Body of pancreas (tissue), 4 donors: ENCODE measurements at regions not wholly inside any gene's neighbourhood (a gene's known extent, or its start where the extent isn't known, plus 50 kb on each side); places are given as distances from the start of the nearest gene placed in this dataset.
"Not testable (repeated sequence)": the region's sequence is repeated elsewhere in the genome, so short reads cannot be mapped to it uniquely, and the experiment has no call there.

ENCODE experiments used
- ATAC-seq: fragments of 150-250 bp; one replicate; pipeline ENCODE4 v1.9.1; 2016
- DNase-seq, 4 donors: peaks; one replicate each; pipeline ENCODE4 v3.0.0-alpha.2; 2019
- H3K27ac ChIP-seq, 4 donors: fragments of 200-600 bp; sonication (generic); 1 replicate in 3 of 4; 2 replicates in 1 of 4; pipeline versions ENCODE4 v1.5.1 to v1.6.1; 2016 to 2019; ENCODE audit warnings: mild to moderate bottlenecking in 1 of 4, mixed read lengths in 1 of 4, moderate library complexity in 1 of 4
- H3K27me3 ChIP-seq, 2 donors: fragments of 200-600 bp; sonication (generic); one replicate each; pipeline ENCODE4 v1.6.0; 2016; ENCODE audit warnings: mild to moderate bottlenecking in 1 of 2
- H3K36me3 ChIP-seq, 2 donors: fragments of 200-600 bp; sonication (generic); replicated peaks in 1 of 2; 2 replicates each; pipeline ENCODE4 v1.5.1; 2016; ENCODE audit warnings: low read depth in 2 of 2; ENCODE audit not compliant: insufficient read depth in 1 of 2
- H3K4me1 ChIP-seq: fragments of 200-600 bp; sonication (generic); one replicate; pipeline ENCODE4 v1.6.0; 2016
- H3K4me3 ChIP-seq, 2 donors: fragments of 200-600 bp; sonication (generic); 1 replicate in 1 of 2; 2 replicates in 1 of 2; pipeline ENCODE4 v1.5.1; 2016 to 2019
- H3K9me3 ChIP-seq, 3 donors: fragments of 200-600 bp; sonication (generic); 1 replicate in 2 of 3; 2 replicates in 1 of 3; pipeline ENCODE4 v1.5.1; 2016
- POLR2A ChIP-seq, 3 donors: fragments of 450-650 bp; IDR thresholded peaks; one replicate each; pipeline ENCODE4 v1.6.1; 2016; ENCODE audit warnings: antibody characterized with exemption in 3 of 3, mild to moderate bottlenecking in 2 of 3
- WGBS, 2 donors: methylation state at CpG; one replicate each; pipeline ENCODE4 v1.1.5; 2017; 5-methylcytosine and 5-hydroxymethylcytosine counted together
- intact Hi-C: fragments of 100-400 bp; cut with DNase I; formaldehyde crosslinking; loops from one replicate; pipeline ENCODE4 v1.15.1; 2023
- TF ChIP-seq, protein P1 (sequence below), 7 experiments: fragments of 450-650 bp in 4 of 7; fragments of 200-600 bp in 3 of 7; sonication (generic) in 3 of 7; IDR thresholded peaks; one replicate each; pipeline ENCODE4 v1.5.1; 2016 to 2019; ENCODE audit warnings: antibody characterized with exemption in 7 of 7

DNA sequence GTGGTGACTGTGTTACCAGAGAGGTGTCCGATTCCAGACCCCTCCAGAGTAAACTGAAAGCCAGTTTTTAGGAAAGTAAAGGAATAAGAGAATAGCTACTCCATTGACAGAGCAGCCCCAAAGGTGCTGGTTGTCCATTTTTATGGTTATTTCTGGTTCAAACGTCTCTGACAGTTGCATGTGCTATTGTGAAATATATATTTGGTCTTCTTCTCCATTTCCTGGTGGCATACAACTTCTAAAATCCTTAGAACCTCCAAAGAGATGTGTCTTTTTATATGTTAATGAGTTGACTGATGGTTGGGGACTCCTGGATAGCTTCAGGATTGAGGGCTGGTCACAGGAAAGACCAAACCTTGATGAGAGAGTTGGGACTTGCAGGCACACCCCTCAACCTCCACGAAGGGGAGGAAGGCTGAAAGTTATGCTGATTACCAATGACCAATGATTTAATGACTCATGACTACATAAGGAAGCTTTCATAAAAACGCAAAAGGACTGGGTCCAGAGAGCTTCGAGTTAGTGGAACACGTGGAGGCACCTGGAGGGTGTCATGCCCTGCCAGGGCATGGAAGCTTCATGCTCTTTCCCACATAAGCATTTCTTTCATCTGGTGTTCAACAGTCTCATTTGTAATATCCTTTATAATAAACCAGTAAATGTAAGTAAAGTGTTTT is 100.7 kb downstream of the SLC16A1 start:
- WGBS, 2 donors = 46 to 48% methylated on average over 6 of the region's 6 CpGs
- Histone ChIP-seq H3K4me1 (peaks cover 7% of the 10 kb centered on the region), H3K27ac (no peak overlapping the region), H3K9me3 (no peaks in the 10 kb centered on the region), H3K27me3 (peaks cover 0 to 3% of the 10 kb centered on the region in 2 donors), H3K36me3 (no peaks in the 10 kb centered on the region), H3K4me3 (no peak overlapping the region)
- TF ChIP-seq, protein P1, sequence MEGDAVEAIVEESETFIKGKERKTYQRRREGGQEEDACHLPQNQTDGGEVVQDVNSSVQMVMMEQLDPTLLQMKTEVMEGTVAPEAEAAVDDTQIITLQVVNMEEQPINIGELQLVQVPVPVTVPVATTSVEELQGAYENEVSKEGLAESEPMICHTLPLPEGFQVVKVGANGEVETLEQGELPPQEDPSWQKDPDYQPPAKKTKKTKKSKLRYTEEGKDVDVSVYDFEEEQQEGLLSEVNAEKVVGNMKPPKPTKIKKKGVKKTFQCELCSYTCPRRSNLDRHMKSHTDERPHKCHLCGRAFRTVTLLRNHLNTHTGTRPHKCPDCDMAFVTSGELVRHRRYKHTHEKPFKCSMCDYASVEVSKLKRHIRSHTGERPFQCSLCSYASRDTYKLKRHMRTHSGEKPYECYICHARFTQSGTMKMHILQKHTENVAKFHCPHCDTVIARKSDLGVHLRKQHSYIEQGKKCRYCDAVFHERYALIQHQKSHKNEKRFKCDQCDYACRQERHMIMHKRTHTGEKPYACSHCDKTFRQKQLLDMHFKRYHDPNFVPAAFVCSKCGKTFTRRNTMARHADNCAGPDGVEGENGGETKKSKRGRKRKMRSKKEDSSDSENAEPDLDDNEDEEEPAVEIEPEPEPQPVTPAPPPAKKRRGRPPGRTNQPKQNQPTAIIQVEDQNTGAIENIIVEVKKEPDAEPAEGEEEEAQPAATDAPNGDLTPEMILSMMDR (IDR thresholded peaks at IDR 0.05) = no peak
- TF ChIP-seq POLR2A (IDR thresholded peaks at IDR 0.05) = no peak
- intact Hi-C loops = no loop called here
- DNase-seq (no peak), ATAC-seq (no peak)

DNA sequence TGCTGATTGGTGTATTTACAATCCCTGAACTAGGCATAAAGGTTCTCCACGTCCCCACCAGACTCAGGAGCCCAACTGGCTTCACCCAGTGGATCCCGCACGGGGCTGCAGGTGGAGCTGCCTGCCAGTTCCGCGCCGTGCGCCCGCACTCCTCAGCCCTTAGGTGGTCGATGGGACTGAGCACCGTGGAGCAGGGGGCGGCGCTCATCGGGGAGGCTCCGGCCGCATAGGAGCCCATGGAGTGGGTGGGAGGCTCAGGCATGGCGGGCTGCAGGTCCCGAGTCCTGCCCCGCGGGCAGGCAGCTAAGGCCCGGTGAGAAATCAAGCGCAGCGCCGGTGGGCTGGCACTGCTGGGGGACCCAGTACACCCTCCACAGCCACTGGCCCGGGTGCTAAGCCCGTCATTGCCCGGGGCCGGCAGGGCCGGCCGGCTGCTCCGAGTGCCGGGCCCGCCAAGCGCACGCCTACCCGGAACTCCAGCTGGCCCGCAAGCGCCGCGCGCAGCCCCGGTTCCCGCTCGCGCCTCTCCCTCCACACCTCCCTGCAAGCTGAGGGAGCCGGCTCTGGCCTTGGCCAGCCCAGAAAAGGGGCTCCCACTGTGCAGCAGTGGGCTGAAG is 101.5 kb downstream of the SLC16A1 start:
- DNase-seq, ATAC-seq, H3K4me3 ChIP-seq, H3K27ac ChIP-seq, H3K9me3 ChIP-seq, H3K36me3 ChIP-seq, intact Hi-C loops: not testable (repeated sequence)
- peaks cover 0 to 11% of the 10 kb centered on the region in 2 donors for H3K27me3 ChIP-seq
- peaks cover 15% of the 10 kb centered on the region for H3K4me1 ChIP-seq
- WGBS, 2 donors = 39 to 75% methylated on average over 4 to 37 of the region's 45 CpGs

DNA sequence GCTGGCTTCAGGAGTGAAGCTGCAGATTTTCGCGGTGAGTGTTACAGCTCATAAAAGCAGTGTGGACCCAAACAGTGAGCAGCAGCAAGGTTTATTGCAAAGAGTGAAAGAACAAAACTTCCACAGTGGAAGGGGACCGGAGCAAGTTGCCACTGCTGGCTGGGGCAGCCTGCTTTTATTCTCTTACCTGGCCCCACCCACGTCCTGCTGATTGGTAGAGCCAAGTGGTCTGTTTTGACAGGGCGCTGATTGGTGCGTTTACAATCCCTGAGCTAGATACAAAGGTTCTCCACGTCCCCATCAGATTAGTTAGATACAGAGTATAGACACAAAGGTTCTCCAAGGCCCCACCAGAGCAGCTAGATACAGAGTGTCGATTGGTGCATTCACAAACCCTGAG is 102.1 kb downstream of the SLC16A1 start:
- H3K27ac ChIP-seq, H3K9me3 ChIP-seq, ATAC-seq, H3K4me3 ChIP-seq, DNase-seq, H3K36me3 ChIP-seq, intact Hi-C loops: not testable (repeated sequence)
- WGBS, 2 donors = 82 to 83% methylated on average over 8 of the region's 8 CpGs
- H3K4me1 ChIP-seq = peaks cover 18% of the 10 kb centered on the region
- H3K27me3 ChIP-seq = peaks cover 0 to 11% of the 10 kb centered on the region in 2 donors

DNA sequence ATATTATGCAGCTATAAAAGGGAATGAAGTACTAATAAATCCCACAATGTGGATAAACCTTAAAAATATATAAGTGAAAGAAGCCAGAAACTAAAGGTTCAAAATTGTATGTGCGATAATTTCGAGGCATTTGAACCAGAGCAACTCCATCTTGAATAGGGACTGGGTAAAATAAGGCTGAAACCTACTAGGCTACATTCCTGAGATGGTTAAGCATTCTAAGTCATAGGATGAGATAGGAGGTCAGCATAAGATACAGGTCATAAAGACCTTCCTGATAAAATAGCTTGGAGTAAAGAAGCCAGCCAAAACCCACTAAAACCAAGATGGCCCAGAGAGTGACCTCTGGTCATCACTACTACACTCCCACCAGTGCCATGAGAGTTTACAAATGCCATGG is 103.1 kb downstream of the SLC16A1 start:
- Histone ChIP-seq H3K4me1 (peaks cover 18% of the 10 kb centered on the region), H3K27me3 (peaks cover 0 to 11% of the 10 kb centered on the region in 2 donors), H3K36me3 (no peaks in the 10 kb centered on the region), H3K4me3 (no peak overlapping the region), H3K27ac (no peak overlapping the region), H3K9me3 (no peaks in the 10 kb centered on the region)
- no peak for ATAC-seq
- no peak for DNase-seq
- WGBS, 2 donors = 93 to 97% methylated on average over 2 of the region's 2 CpGs
- TF ChIP-seq, protein P1 (IDR thresholded peaks at IDR 0.05) = no peak
- TF ChIP-seq POLR2A (IDR thresholded peaks at IDR 0.05) = no peak
- intact Hi-C loops = no loop called here

DNA sequence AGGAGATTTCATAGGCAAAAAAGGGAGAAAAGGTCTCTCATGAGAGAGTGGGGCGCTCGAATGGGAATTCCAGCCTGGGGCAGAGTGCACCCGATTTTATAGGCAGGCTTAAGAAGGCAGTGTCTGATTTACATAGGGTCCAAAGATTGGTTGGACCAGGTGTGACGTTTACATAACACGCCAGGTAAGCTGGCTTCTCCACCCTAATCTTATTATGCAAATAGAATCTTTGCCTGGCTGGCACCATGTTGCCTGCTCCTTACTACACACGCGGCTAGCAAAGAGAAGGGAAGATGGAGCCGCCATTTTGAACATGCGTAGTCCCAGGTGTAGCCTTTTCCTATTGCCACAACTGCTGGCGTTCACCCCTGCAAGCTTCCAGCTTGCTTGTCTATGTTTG is 103.7 kb downstream of the SLC16A1 start:
- ATAC-seq = no peak
- peaks cover 0 to 11% of the 10 kb centered on the region in 2 donors for H3K27me3 ChIP-seq
- peaks cover 18% of the 10 kb centered on the region for H3K4me1 ChIP-seq
- WGBS, 2 donors = 60% methylated on average over 10 of the region's 10 CpGs
- no peak overlapping the region for H3K4me3 ChIP-seq
- intact Hi-C loops = no loop called here
- H3K9me3 ChIP-seq = no peaks in the 10 kb centered on the region
- no peak overlapping the region for H3K27ac ChIP-seq
- TF ChIP-seq, protein P1 (IDR thresholded peaks at IDR 0.05) = no peak
- TF ChIP-seq POLR2A (IDR thresholded peaks at IDR 0.05) = no peak
- no peak for DNase-seq
- no peaks in the 10 kb centered on the region for H3K36me3 ChIP-seq
